Stimulated activated CD4-positive, alpha-beta T cell treated with anti-CD3 and anti-CD28 coated beads, Interleukin-15, amount 100 ng/mL, for 1 hour (primary cell): ENCODE measurements at regions not wholly inside any gene's neighbourhood (a gene's known extent, or its start where the extent isn't known, plus 50 kb on each side); places are given as distances from the start of the nearest gene placed in this dataset.

ENCODE experiments used
- DNase-seq, 2 donors: peaks; one replicate each; pipeline ENCODE4 v3.0.0-alpha.2; 2020; ENCODE audit warnings: low read depth in 1 of 2, low spot score in 1 of 2

DNA sequence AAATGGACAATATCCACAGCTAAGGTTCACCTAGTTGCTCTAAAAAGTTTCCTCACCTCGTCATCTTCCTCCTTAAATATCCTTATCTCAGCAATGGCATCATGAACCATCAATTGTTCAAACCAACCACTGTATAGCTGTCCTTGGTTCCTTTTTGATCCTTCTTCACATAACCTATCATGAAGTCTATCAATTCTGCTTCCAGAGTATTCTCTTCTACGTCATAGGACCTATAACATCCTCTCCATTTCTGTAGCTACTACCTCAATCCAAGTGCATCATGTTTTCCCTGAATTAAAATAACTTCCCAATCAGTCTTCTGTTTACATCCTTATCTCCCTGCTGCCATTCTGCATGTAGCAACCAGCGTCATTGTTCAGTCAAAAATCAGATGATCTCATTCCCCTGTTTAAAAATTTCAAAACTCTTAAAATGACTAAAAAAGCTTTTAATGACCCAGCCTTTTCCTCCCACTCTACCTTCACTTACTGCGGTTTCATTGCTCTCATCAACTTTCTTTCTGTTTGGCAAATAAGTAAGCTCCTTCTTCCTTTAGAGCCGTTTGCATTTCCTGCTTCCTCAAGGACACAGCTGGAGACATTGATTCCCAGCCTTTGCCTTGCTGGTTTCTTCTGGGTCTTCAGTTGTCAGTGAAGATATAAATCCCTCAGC is 223.9 kb upstream of the MIR17HG start:
- no peak for DNase-seq

- no peak for DNase-seq
These were observed 220.7 kb upstream of the MIR17HG start for GRCh38 chr13:91126806-91127205.

DNA sequence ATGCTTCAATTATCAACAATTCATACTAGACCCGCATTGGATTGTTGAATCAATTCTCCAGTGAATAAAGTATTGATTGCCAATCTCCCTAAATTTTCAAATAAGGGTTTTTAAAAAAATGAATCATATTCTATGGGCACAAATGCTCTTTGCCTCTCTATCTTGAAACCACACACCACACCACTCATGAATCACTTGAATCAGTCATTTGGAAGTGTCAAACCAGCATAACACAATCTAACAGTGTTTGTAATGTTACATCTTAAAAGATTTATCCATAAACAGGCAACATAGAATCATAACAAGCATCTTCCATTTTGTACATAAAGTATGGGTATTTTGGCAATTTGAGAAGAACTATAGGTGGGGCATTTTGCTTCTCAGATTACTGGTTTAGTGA is 219.5 kb upstream of the MIR17HG start:
- DNase-seq, result no peak

GRCh38 chr13:91132381-91132780 is 215.1 kb upstream of the MIR17HG start:
- no peak for DNase-seq

GRCh38 chr13:91132786-91133185 is 214.7 kb upstream of the MIR17HG start:
- DNase-seq, result no peak

GRCh38 chr13:91133941-91134802 is 213.3 kb upstream of the MIR17HG start:
- no peak for DNase-seq

DNA sequence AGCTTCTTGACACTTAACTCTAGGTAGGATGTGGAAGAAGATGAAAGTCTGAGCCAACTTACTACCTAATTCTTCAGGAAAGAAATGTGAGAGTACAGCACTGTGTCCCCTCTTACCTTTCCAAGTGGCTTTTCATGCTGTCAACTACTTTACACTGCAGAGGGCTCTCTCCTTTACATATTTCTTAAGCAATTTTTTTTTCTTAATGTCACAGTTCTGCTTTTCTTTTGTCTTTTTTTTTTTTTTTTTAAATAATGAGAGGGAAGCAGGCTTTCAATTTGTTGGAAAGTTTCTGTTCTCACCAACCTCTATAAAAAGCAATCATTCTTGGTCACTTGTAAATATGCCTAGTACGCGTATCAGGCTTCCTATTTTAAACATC is 212.7 kb upstream of the MIR17HG start:
- DNase-seq, result no peak

- DNase-seq, result no peak
These were observed 212.1 kb upstream of the MIR17HG start for GRCh38 chr13:91135376-91135775.

DNA sequence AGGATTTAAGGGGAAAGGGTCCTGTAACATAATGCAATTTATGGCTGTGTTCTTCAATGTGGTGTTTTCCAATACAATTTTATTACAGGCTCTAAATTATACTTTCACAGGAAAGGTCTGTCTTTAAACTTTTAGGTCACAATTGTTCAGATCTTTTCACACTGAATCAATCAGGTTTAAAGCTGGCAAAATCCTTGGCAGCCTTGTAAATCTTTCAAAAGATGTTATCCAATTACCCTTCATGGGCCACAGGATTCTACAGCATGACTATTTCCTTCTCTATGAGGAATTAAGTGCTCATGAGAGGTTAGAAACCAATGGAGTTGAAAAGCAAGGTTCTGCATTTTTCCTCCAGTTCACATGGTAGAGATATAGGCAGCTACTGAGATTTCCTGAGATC is 211.5 kb upstream of the MIR17HG start:
- no peak for DNase-seq

DNA sequence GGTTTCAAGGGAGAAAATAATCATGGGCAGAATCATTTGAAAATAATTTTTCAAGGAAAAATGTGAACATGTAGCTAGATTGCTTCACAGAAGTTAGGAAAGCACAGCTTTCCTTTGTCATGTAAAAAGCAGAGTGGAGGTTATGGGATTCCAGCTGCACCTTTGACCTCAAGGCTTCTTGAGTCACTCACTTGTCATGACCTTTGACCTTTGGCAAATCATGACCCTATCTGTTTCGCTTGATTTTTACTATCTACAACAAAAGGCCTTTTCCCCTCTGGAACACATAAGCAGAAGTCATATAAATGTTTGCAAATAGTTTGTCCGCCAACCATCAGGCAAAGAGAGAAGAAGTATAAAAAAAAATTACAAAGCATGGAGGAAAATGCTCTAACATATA is 210.7 kb upstream of the MIR17HG start:
- DNase-seq, result no peak

DNA sequence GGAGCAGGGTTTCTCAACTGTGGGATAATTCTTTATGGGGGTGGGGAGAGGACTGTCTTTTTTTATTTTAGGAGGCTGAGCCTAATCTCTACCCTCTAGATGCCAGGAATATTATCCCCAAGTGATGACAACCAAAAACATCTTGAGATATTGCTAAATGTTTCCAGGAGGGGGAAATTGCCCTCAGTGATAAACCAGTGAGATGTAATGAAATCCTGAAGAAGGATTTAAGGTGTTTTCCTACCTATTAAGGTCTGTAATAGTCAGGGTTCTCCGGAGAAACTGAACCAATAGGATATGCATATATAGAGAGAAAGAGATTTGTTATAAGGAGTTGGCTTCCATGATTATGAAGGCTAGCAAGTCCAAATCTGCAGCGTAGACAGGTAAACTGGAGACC is 208.3 kb upstream of the MIR17HG start:
- no peak for DNase-seq

- no peak for DNase-seq
These were observed 205.9 kb upstream of the MIR17HG start for GRCh38 chr13:91141543-91142061.

GRCh38 chr13:91142572-91142971 is 204.9 kb upstream of the MIR17HG start:
- no peak for DNase-seq

GRCh38 chr13:91144054-91144453 is 203.4 kb upstream of the MIR17HG start:
- no peak for DNase-seq

- no peak for DNase-seq
These were observed 203.0 kb upstream of the MIR17HG start for GRCh38 chr13:91144486-91144885.

DNA sequence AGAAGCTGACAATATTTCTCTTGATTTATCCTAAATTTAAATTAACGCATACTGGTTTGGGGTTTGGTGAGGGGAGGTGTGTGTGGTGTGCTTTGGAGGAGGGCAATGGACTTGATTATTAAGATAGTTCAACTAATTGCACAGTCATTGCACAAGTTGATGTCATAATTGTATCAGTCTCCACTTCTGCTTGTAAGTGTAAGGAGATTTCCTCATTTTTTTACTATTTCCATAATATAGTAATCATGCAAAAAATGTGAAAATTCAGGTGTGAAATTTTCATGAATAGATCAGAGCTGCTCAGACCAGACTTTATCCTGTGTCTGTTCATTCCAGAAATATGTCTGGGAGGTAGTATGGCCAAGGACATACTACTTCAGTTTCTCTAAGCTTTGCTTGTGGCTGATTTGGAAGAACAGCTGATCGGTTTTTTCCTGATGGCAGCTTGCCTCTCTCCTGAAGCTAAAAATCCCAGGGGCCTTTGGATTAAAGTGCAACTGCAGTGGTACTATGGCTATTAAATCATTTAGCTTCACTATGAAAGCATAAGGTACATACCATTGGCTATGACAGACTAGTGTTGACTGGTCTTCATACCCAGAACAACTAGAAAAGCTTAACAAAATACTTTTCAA is 201.8 kb upstream of the MIR17HG start:
- no peak for DNase-seq

DNA sequence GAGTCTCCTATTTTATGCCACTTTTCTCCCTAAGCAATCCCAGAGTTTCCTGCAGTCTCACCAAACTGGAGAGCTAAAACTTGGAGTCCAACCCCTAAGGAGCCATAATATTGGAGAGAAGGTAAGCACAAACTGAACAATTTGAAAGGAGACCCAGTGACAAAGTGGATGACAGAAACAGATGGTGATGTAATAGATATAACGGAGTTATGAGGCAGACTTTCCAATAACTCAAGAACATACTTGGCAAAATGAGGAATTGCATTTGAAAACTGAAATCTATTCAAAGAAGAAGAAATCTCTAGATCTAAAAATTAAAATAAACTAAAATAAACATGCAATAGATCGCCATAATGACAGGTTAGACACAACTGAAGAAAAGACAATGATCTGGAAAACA is 200.9 kb upstream of the MIR17HG start:
- no peak for DNase-seq

GRCh38 chr13:91148098-91148497 is 199.4 kb upstream of the MIR17HG start:
- DNase-seq, result no peak

GRCh38 chr13:91151921-91152320 is 195.6 kb upstream of the MIR17HG start:
- no peak for DNase-seq

- DNase-seq, result no peak
These were observed 194.1 kb upstream of the MIR17HG start for GRCh38 chr13:91153372-91153771.

- no peak for DNase-seq
These were observed 192.7 kb upstream of the MIR17HG start for GRCh38 chr13:91154558-91155353.
